ENCODE measurements at regions not wholly inside any gene's neighbourhood (a gene's known extent, or its start where the extent isn't known, plus 50 kb on each side); places are given as distances from the start of the nearest gene placed in this dataset.

DNA sequence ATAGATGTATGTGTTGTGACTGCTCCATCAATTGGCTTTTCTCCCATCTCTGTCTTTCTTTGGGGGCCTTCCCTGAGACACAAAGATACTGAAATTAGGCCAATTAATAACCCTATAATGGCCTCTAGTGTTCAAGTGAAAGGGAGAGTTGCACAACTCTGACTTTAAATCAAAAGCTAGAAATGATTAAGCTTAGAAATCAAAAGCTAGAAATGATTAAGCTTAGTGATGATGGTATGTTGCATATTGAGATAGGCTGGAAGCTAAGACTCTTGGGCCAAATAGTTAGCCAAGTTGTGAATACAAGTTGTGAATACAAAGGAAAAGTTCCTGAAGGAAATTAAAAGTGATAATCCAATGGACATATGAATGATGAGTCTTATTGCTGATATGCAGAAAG, 452.9 kb upstream of the AGA start:
- H3K27ac ChIP-seq (ENCODE audit: low read depth in 1 of 2, low read length in 2 of 2): no peak overlapping the region
- Mint-ChIP-seq H3K9me3 (peaks cover 3 to 20% (median 9%) of the 10 kb centered on the region in 7 donors), H3K36me3 (no peaks in the 10 kb centered on the region), H3K27me3 (ENCODE audit: low read depth in 3 of 3) (no peaks in the 10 kb centered on the region), H3K27ac (no peak overlapping the region), H3K4me1 (no peaks in the 10 kb centered on the region), H3K4me3 (no peak overlapping the region)
- TF ChIP-seq, protein P1, sequence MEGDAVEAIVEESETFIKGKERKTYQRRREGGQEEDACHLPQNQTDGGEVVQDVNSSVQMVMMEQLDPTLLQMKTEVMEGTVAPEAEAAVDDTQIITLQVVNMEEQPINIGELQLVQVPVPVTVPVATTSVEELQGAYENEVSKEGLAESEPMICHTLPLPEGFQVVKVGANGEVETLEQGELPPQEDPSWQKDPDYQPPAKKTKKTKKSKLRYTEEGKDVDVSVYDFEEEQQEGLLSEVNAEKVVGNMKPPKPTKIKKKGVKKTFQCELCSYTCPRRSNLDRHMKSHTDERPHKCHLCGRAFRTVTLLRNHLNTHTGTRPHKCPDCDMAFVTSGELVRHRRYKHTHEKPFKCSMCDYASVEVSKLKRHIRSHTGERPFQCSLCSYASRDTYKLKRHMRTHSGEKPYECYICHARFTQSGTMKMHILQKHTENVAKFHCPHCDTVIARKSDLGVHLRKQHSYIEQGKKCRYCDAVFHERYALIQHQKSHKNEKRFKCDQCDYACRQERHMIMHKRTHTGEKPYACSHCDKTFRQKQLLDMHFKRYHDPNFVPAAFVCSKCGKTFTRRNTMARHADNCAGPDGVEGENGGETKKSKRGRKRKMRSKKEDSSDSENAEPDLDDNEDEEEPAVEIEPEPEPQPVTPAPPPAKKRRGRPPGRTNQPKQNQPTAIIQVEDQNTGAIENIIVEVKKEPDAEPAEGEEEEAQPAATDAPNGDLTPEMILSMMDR (IDR thresholded peaks at IDR 0.05): no peak
- H3K27me3 ChIP-seq (ENCODE audit: control insufficient read depth in 2 of 2, insufficient read depth in 2 of 2, low read length in 2 of 2): no peaks in the 10 kb centered on the region
- intact Hi-C loops (cut with micrococcal nuclease): no loop called here
- no peaks in the 10 kb centered on the region for H3K36me3 ChIP-seq (replicated peaks in 1 of 2; ENCODE audit: control insufficient read depth in 1 of 2, insufficient read depth in 2 of 2, low read length in 2 of 2)
- no peak for DNase-seq
- no peak overlapping the region for H3K4me3 ChIP-seq (replicated peaks in 1 of 3; ENCODE audit: low read depth in 2 of 3, low read length in 3 of 3)
- no peak overlapping the region for H3K4me2 ChIP-seq (replicated peaks; ENCODE audit: extremely low read depth, low read length, poor library complexity, severe bottlenecking)
- peaks cover 11 to 14% of the 10 kb centered on the region in 2 donors for H3K9me3 ChIP-seq (replicated peaks in 1 of 2; ENCODE audit: control insufficient read depth in 1 of 2, insufficient read depth in 1 of 2, low read length in 2 of 2)
- no peaks in the 10 kb centered on the region for H4K20me1 ChIP-seq (ENCODE audit: insufficient read depth, low read length)
- no peak overlapping the region for H3K9ac ChIP-seq (ENCODE audit: insufficient read depth, low read length, poor library complexity, severe bottlenecking)
- no peak overlapping the region for H2AFZ ChIP-seq (ENCODE audit: insufficient read depth, low read depth, low read length, poor library complexity, severe bottlenecking)
- H3K4me1 ChIP-seq (ENCODE audit: control insufficient read depth in 1 of 2, insufficient read depth in 2 of 2, low read length in 2 of 2): no peaks in the 10 kb centered on the region
- no peaks in the 10 kb centered on the region for H3K79me2 ChIP-seq (ENCODE audit: insufficient read depth, low read length)

DNA sequence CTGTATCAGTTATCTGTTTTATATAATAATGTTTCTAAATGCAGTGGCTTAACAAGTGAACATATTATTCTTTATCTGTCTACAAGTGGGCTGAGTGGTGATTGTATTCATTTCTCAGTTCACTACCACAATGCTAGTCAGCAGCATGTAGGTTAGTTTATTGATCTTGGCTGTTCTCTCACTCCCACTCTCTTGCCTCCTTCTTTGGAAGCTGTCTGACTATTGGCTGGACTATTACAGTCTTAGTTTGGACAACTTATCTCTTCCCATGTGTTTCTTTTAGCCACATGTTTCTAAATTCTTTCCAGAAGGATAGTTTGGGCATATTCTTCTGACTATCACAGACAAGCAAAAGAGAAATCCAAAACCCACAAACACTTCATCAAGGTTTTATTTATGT, 459.5 kb upstream of the AGA start:
- Mint-ChIP-seq H3K27ac (no peak overlapping the region), H3K4me1 (no peaks in the 10 kb centered on the region), H3K27me3 (ENCODE audit: low read depth in 3 of 3) (no peaks in the 10 kb centered on the region), H3K4me3 (no peak overlapping the region), H3K9me3 (peaks cover 2 to 11% (median 6%) of the 10 kb centered on the region in 7 donors), H3K36me3 (no peaks in the 10 kb centered on the region)
- no peak overlapping the region for H3K4me2 ChIP-seq (replicated peaks; ENCODE audit: extremely low read depth, low read length, poor library complexity, severe bottlenecking)
- H3K4me3 ChIP-seq (replicated peaks in 1 of 3; ENCODE audit: low read depth in 2 of 3, low read length in 3 of 3): no peak overlapping the region
- no peaks in the 10 kb centered on the region for H3K27me3 ChIP-seq (ENCODE audit: control insufficient read depth in 2 of 2, insufficient read depth in 2 of 2, low read length in 2 of 2)
- no peaks in the 10 kb centered on the region for H4K20me1 ChIP-seq (ENCODE audit: insufficient read depth, low read length)
- H3K27ac ChIP-seq (ENCODE audit: low read depth in 1 of 2, low read length in 2 of 2): no peak overlapping the region
- intact Hi-C loops (cut with micrococcal nuclease): no loop called here
- no peaks in the 10 kb centered on the region for H3K79me2 ChIP-seq (ENCODE audit: insufficient read depth, low read length)
- H3K36me3 ChIP-seq (replicated peaks in 1 of 2; ENCODE audit: control insufficient read depth in 1 of 2, insufficient read depth in 2 of 2, low read length in 2 of 2): no peaks in the 10 kb centered on the region
- no peak for DNase-seq
- H3K9ac ChIP-seq (ENCODE audit: insufficient read depth, low read length, poor library complexity, severe bottlenecking): no peak overlapping the region
- peaks cover 3 to 6% of the 10 kb centered on the region in 2 donors for H3K9me3 ChIP-seq (replicated peaks in 1 of 2; ENCODE audit: control insufficient read depth in 1 of 2, insufficient read depth in 1 of 2, low read length in 2 of 2)
- TF ChIP-seq, protein P1 (IDR thresholded peaks at IDR 0.05): no peak
- H3K4me1 ChIP-seq (ENCODE audit: control insufficient read depth in 1 of 2, insufficient read depth in 2 of 2, low read length in 2 of 2): no peaks in the 10 kb centered on the region
- H2AFZ ChIP-seq (ENCODE audit: insufficient read depth, low read depth, low read length, poor library complexity, severe bottlenecking): no peak overlapping the region

Data from CD14-positive monocyte (primary cell).